ENCODE measurements at regions not wholly inside any gene's neighbourhood (a gene's known extent, or its start where the extent isn't known, plus 50 kb on each side); places are given as distances from the start of the nearest gene placed in this dataset.

GRCh38 chr3:147943265-147943945 lies 534.2 kb downstream of the ZIC1 start:
- no peak for DNase-seq

GRCh38 chr3:147945968-147946519 lies 536.9 kb downstream of the ZIC1 start:
- no peak for DNase-seq

GRCh38 chr3:147956615-147957014 lies 547.5 kb downstream of the ZIC1 start:
- no peak for DNase-seq

- DNase-seq: no peak
These were observed 549.6 kb downstream of the ZIC1 start for GRCh38 chr3:147958754-147959153.

- no peak for DNase-seq
These were observed 551.6 kb downstream of the ZIC1 start for GRCh38 chr3:147960786-147961185.

GRCh38 chr3:147962408-147963164 lies 553.4 kb downstream of the ZIC1 start:
- DNase-seq: no peak

- DNase-seq: no peak
These were observed 554.5 kb downstream of the ZIC1 start for GRCh38 chr3:147963711-147964110.

- DNase-seq: no peak
These were observed 566.0 kb downstream of the ZIC1 start for GRCh38 chr3:147975165-147975564.

GRCh38 chr3:147977001-147977400 lies 567.8 kb downstream of the ZIC1 start:
- DNase-seq: no peak

- DNase-seq: no peak
These were observed 578.4 kb downstream of the ZIC1 start for GRCh38 chr3:147987549-147987948.

GRCh38 chr3:147989344-147989743 lies 580.2 kb downstream of the ZIC1 start:
- no peak for DNase-seq

GRCh38 chr3:148002705-148003205 lies 593.6 kb downstream of the ZIC1 start:
- DNase-seq: no peak

GRCh38 chr3:148004331-148004730 lies 595.2 kb downstream of the ZIC1 start:
- DNase-seq: no peak

- no peak for DNase-seq
These were observed 596.3 kb downstream of the ZIC1 start for GRCh38 chr3:148005456-148005855.

GRCh38 chr3:148006508-148006907 lies 597.3 kb downstream of the ZIC1 start:
- no peak for DNase-seq

- no peak for DNase-seq
These were observed 599.4 kb downstream of the ZIC1 start for GRCh38 chr3:148008591-148008990.

GRCh38 chr3:148020861-148021260 lies 611.7 kb downstream of the ZIC1 start:
- DNase-seq: no peak

GRCh38 chr3:148021381-148021780 lies 612.2 kb downstream of the ZIC1 start:
- no peak for DNase-seq

GRCh38 chr3:148023994-148024393 lies 614.8 kb downstream of the ZIC1 start:
- DNase-seq: no peak

GRCh38 chr3:148026009-148026588 lies 616.9 kb downstream of the ZIC1 start:
- no peak for DNase-seq

GRCh38 chr3:148030975-148031374 lies 621.8 kb downstream of the ZIC1 start:
- DNase-seq: no peak

- no peak for DNase-seq
These were observed 625.2 kb downstream of the ZIC1 start for GRCh38 chr3:148034353-148034752.

GRCh38 chr3:148036331-148036876 lies 627.2 kb downstream of the ZIC1 start:
- no peak for DNase-seq
